Hepatocyte (in vitro differentiated cells): ENCODE measurements at regions not wholly inside any gene's neighbourhood (a gene's known extent, or its start where the extent isn't known, plus 50 kb on each side); places are given as distances from the start of the nearest gene placed in this dataset.

Experiments used
- DNase-seq: peaks from one replicate; pipeline ENCODE4 v3.0.0-alpha.2; 2016; ENCODE audit warnings: low spot score
- H2AFZ ChIP-seq: fragments of 200-600 bp; sonication (generic); 2 replicates; pipeline ENCODE4 v1.6.0; 2016; ENCODE audit warnings: antibody characterized with exemption, mild to moderate bottlenecking
- H3K27ac ChIP-seq: fragments of 200-600 bp; sonication (generic); 2 replicates; pipeline ENCODE4 v1.5.1; 2016; ENCODE audit warnings: mild to moderate bottlenecking
- H3K27me3 ChIP-seq: fragments of 200-600 bp; sonication (generic); 2 replicates; pipeline ENCODE4 v1.6.1; 2016
- H3K36me3 ChIP-seq: fragments of 200-600 bp; sonication (generic); replicated peaks from 2 replicates; pipeline ENCODE4 v1.5.1; 2016; ENCODE audit warnings: low read depth; ENCODE audit not compliant: insufficient read depth
- H3K4me1 ChIP-seq: fragments of 200-600 bp; sonication (generic); 2 replicates; pipeline ENCODE4 v1.5.1; 2016; ENCODE audit warnings: mild to moderate bottlenecking, moderate library complexity; ENCODE audit not compliant: insufficient read depth
- H3K4me2 ChIP-seq: fragments of 200-600 bp; sonication (generic); 2 replicates; pipeline ENCODE4 v1.6.0; 2016
- H3K4me3 ChIP-seq: fragments of 200-600 bp; sonication (generic); 2 replicates; pipeline ENCODE4 v1.5.1; 2016; ENCODE audit warnings: mild to moderate bottlenecking
- H3K79me2 ChIP-seq: fragments of 200-600 bp; sonication (generic); 2 replicates; pipeline ENCODE4 v1.6.0; 2017; ENCODE audit warnings: mild to moderate bottlenecking
- H3K9me2 ChIP-seq: fragments of 200-600 bp; sonication (generic); replicated peaks from 2 replicates; pipeline ENCODE4 v1.6.0; 2017; ENCODE audit warnings: mild to moderate bottlenecking; ENCODE audit not compliant: insufficient read depth
- H3K9me3 ChIP-seq: fragments of 200-600 bp; sonication (generic); 2 replicates; pipeline ENCODE4 v1.5.1; 2016; ENCODE audit warnings: low read depth, mild to moderate bottlenecking
- H4K20me1 ChIP-seq: fragments of 200-600 bp; sonication (generic); 2 replicates; pipeline ENCODE4 v1.6.0; 2016; ENCODE audit warnings: mild to moderate bottlenecking; ENCODE audit not compliant: insufficient read depth, poor library complexity, severe bottlenecking
- CTCF ChIP-seq: fragments of 200-600 bp; sonication (generic); IDR thresholded peaks from 2 replicates; pipeline ENCODE4 v1.5.1; 2016; ENCODE audit warnings: antibody characterized with exemption, mild to moderate bottlenecking; ENCODE audit not compliant: poor library complexity
- EZH2 ChIP-seq: fragments of 200-600 bp; sonication (generic); IDR thresholded peaks from 2 replicates; pipeline ENCODE4 v1.6.1; 2016; ENCODE audit warnings: antibody characterized with exemption, mild to moderate bottlenecking, borderline replicate concordance
- EZH2phosphoT487 ChIP-seq: fragments of 200-600 bp; sonication (generic); IDR thresholded peaks from one replicate; pipeline ENCODE4 v1.6.1; 2018; ENCODE audit warnings: antibody characterized with exemption, mild to moderate bottlenecking, low read depth, moderate library complexity; ENCODE audit not compliant: unreplicated experiment, severe bottlenecking
- WGBS: methylation state at CpG from one replicate; pipeline ENCODE4 v1.1.6; 2016; ENCODE audit warnings: low lambda C conversion rate; ENCODE audit errors: missing lambda C conversion rate; 5-methylcytosine and 5-hydroxymethylcytosine counted together

GRCh38 chr6:87916446-87916845, 131.2 kb upstream of the SPACA1 start:
- Histone ChIP-seq H3K9me2 (no peaks in the 10 kb centered on the region), H3K9me3 (no peaks in the 10 kb centered on the region), H3K36me3 (no peaks in the 10 kb centered on the region), H4K20me1 (no peaks in the 10 kb centered on the region), H3K79me2 (no peaks in the 10 kb centered on the region), H2AFZ (no peak overlapping the region), H3K4me1 (no peaks in the 10 kb centered on the region), H3K27me3 (no peaks in the 10 kb centered on the region), H3K4me3 (no peak overlapping the region), H3K27ac (no peak overlapping the region), H3K4me2 (no peak overlapping the region)
- TF ChIP-seq EZH2: no peak
- no peak for DNase-seq
- 100% methylated on average over 1 of the region's 1 CpG for WGBS

GRCh38 chr6:87914637-87915395, 132.8 kb upstream of the SPACA1 start:
- TF ChIP-seq EZH2phosphoT487 (no peak), CTCF (no peak), EZH2 (no peak)
- 89% methylated on average over 4 of the region's 4 CpGs for WGBS

GRCh38 chr6:87913974-87914373, 133.7 kb upstream of the SPACA1 start:
- Histone ChIP-seq H3K27ac (no peak overlapping the region), H2AFZ (peak overlapping the region; percentile 36)

More at GRCh38 chr6:87914637-87915395, 132.8 kb upstream of the SPACA1 start:
- H3K4me2 ChIP-seq: no peak overlapping the region
- H3K36me3 ChIP-seq: no peaks in the 10 kb centered on the region
- no peak overlapping the region for H2AFZ ChIP-seq
- H3K4me1 ChIP-seq: no peaks in the 10 kb centered on the region
- DNase-seq: no peak
- H3K79me2 ChIP-seq: no peaks in the 10 kb centered on the region
- H3K27ac ChIP-seq: no peak overlapping the region
- H4K20me1 ChIP-seq: no peaks in the 10 kb centered on the region
- H3K4me3 ChIP-seq: no peak overlapping the region
- H3K9me2 ChIP-seq: no peaks in the 10 kb centered on the region
- no peaks in the 10 kb centered on the region for H3K9me3 ChIP-seq
- H3K27me3 ChIP-seq: no peaks in the 10 kb centered on the region

More at GRCh38 chr6:87913974-87914373, 133.7 kb upstream of the SPACA1 start:
- Histone ChIP-seq H3K27me3 (no peaks in the 10 kb centered on the region), H4K20me1 (no peaks in the 10 kb centered on the region), H3K4me3 (no peak overlapping the region), H3K36me3 (no peaks in the 10 kb centered on the region), H3K79me2 (no peaks in the 10 kb centered on the region), H3K9me3 (no peaks in the 10 kb centered on the region), H3K9me2 (no peaks in the 10 kb centered on the region), H3K4me1 (no peaks in the 10 kb centered on the region), H3K4me2 (no peak overlapping the region)
- DNase-seq: no peak
- 55% methylated on average over 6 of the region's 6 CpGs for WGBS
- no peak for TF ChIP-seq EZH2phosphoT487
- no peak for TF ChIP-seq CTCF
- no peak for TF ChIP-seq EZH2
